Amniotic epithelial cell (primary cell): ENCODE measurements at regions not wholly inside any gene's neighbourhood (a gene's known extent, or its start where the extent isn't known, plus 50 kb on each side); places are given as distances from the start of the nearest gene placed in this dataset.

Experiments
- DNase-seq: peaks from one replicate; pipeline ENCODE4 v3.0.0-alpha.2; 2010; ENCODE audit warnings: low read depth

DNA sequence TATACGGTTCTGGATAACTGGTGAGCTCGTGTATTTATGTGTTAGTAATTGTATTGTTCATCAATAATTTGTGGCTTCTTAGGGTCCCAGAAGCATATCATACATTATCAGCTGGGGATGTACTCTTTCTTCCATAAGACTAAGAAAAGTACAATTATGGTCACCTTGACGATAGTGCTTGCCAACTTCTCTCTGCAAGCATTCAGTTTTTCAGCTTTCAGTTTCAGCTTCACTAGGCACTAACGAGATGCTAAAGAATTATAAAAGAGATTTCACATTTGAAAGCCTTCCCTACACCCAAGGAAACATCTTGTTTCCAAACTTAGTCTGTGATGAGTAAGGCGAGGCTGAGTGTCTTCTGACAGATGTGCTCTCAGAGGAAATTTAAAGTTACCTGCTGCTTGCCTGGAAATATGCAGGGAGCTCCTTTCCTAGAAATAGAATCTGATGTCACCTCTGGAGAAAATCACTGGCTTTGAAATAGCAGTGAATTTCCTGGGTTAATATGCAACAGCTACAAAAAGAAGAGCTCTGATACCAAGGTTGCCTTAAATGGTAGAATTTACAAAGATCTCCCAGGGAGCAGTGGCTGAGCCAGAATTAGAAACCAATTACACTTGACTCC lies 1419.9 kb upstream of the TMEM132C start:
- no peak for DNase-seq

DNA sequence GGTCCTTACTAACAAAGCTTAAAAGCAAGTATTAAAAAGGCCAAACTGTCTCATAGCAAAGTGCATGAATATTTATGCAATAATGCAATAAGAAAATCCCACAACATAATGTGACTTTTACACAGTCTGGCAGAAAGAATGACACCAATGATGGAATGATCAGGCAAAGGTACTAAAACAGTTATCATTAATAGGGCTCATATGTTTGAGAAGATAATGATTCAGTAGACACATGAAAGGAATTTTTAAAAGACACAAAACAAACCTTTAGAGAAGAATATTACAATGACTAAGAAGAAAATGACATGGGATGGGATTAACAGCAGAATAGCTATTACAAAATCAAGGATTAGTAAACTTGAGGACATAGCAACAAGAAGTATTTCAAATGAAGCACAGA lies 1411.2 kb upstream of the TMEM132C start:
- DNase-seq, result no peak

DNA sequence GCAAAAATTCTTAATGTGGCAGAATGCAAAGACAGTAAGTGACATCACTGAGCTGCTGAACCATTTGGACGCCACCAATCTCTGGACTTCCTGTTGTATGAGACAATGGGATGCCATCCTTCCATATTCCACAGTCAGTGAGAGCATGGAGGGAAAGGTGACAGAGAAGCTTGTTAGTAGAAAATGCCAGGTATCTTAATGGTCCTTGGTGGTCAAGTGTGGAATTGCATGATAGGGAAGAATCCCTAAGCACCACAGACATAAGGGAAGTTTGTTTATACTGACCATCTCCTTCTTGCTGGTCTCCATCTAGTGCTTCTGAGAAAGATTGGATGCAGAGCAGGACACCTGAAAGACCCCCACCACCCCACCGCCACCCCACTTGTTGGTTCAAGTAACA lies 1410.0 kb upstream of the TMEM132C start:
- no peak for DNase-seq

DNA sequence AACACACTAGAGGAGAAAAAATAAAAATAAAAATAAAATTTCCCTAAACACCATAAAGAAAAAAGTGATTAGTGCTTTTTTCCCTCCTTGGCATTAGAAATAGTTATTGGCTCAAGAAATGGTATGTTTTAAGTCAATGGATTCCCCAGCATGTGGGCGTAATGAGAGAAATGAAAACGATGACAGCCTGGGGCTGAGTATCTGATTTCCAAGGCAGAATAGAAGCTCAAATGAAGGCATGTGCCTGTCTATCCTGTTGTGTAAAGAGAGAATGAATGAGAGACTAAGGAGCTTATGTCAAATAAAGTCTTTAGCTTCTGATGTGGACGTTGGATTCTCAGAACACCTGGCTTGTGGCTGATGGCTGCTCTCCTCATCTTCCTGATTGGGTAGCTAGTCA lies 1408.4 kb upstream of the TMEM132C start:
- DNase-seq, result no peak

DNA sequence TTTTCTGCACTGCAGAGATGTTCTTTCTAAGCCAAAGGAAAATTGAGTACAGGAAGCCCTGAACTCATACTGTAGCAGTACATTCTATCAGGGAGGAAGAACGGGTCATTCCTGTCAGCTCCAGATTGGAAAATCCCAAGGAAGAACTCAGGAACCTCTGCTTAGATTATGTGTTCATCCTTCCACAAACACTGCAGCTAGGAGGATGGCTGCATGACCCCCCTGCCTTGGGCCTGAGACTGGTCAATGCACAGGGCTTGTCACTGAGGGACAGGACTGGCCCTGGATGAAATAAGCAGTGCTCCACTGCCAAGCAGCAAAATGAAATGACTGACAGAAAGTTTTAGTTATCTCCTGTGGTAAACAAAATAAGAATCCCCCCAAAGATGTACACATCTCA lies 1406.8 kb upstream of the TMEM132C start:
- no peak for DNase-seq

DNA sequence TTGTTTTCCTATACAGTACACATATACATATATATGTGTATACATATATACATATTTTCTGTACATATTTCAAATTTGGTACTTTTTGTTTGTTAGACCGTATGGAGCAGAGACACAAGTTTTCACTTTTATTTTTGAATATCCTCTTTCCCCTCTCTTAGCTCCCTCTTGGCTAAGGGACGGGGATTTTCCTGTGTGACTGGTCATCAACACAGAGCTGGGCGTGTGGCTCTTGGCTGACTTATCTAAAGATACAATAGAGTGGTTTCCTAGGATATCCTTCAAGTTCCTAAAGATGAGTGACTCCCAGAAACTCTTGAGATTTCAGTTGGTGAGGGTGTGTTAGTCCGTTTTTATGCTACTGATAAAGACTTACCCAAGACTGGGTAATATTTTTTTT lies 1404.5 kb upstream of the TMEM132C start:
- no peak for DNase-seq

DNA sequence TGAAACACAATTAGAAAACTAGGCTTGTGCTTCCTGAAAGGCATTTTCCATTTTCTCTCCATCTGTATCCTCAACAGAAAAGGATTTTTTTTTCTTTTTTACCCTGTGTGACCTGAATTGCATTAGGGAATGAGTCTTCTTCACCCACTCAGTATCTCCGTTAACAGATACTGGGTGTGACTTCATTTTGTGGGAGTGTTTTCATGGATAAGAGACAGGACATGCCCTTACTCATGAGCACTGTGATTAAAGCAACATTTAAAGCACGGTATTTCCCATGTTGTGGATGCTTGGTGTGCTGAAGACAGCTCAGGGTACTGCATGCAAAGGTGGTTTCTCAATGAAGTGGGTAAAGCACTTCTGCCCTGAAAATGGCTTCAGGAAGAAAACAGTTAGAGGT lies 1397.3 kb upstream of the TMEM132C start:
- DNase-seq, result no peak

DNA sequence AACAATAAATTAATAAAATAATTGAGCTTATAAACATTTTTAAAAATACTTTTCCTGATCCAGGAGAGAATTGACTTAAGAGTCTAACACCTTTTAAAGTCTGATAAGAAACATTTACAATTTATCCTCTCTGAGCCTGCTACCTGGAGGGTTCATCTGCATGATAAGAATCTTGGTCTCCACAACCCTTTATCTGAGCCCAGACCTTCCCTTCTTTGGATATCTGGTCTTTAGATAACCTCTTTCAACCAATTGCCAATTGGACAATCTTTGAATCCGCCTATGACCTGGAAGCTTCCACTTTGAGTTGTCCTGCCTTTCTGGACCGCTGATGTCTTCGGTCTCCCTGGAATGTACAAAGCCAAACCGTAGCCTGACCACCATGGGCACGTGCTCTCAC lies 1393.3 kb upstream of the TMEM132C start:
- no peak for DNase-seq

DNA sequence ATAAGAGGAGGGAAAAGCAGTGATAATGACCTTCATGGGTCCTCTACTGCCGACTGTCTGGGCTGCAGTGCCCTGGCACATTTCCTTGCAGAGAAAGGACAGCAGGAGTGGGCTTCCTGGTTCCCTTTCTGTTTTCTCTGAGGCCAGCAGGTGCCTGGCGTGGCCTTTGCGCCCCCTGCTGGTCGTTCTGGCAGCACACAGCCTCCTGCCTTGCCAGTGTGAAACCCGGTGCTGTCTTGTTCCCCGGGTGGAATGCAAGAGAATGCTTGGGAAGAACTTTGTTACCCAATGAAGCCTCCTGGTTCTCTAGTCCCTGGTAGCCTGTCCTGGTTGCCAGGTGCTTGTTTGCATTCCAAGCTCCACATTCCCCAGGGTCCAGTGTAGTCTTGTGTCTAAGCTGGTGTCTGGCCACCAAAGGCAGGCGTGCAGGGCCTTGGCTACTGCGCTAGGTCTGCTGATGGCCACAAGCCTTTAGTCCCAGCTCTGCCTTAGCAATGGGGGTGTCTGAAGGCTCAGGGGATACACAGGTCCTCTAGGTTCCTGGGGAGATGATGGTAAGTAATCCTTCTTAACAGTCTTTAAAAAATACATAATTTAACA lies 1392.4 kb upstream of the TMEM132C start:
- DNase-seq, result no peak

DNA sequence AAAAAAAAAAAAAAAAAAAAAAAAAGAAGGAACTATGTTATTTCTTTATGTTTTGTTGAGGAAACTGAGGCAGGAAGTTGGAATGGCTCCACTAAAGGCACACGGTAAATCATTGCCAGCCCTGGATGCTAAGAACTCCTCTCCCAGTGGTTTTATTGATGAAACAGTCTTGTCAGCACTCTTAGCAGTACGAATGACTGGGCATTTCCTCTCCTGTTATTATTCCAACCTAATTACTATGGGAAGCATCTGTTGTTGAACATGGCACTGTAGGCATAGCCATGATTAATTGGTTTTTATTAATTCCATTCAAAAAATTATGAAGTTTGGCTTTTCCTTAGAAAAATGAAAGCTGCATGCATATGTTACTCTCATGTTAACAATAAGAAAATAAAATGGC lies 1387.1 kb upstream of the TMEM132C start:
- DNase-seq, result no peak

DNA sequence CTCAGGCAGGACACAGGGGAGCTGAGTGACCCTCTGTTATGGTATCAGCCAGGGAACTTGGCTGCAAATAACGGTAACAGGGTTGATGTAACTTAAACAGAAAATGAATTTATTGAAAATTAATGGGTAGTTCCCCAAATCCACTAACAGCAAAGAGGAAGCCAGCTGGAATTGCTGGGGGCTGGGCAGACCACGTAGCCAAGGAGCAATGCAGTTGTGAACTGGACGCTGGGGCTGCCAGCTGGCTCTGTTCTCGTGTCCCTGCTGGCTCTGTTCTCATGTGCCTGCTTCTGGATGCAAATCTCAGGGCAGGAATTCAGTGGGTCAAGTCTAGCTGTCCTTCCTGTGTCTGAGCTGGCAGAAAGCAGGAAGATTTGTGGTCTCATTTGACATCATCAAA lies 1383.3 kb upstream of the TMEM132C start:
- DNase-seq, result no peak

DNA sequence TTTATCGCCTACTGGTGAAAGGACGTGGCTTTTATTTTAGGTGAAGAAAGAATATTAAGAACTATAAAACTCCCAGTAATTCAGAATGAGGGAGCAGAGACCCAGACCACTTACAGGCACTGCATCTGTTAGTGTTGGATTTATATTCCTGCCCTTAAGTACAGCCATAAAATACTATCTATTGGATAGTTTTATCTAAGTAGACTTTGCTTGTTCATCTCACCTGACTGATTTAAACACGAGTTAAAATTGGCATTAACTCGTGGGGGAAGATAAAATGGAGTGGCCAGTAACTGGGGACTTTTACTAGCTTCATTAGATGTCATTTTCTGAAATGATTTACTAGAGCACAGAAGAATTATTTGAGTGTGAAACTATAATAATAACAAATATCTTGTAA lies 1377.5 kb upstream of the TMEM132C start:
- DNase-seq, result no peak

DNA sequence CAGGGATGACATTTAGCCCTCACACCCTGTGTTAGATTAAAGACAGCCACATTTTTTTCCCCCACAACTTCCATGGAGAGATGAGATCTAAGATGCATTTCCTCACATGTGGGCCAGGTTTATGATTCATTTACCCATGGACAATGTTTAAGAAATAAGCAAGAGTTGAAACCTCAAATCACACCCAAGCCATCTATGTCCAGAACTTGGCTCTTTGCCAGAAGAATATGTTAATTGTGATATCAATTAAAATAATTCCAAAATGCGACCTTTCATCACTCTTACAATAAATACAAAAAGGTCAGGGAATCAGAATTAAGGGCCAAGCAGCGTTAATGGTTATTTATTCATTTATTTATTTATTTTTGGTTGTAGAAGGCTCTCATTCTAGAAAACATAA lies 1376.9 kb upstream of the TMEM132C start:
- DNase-seq, result no peak

DNA sequence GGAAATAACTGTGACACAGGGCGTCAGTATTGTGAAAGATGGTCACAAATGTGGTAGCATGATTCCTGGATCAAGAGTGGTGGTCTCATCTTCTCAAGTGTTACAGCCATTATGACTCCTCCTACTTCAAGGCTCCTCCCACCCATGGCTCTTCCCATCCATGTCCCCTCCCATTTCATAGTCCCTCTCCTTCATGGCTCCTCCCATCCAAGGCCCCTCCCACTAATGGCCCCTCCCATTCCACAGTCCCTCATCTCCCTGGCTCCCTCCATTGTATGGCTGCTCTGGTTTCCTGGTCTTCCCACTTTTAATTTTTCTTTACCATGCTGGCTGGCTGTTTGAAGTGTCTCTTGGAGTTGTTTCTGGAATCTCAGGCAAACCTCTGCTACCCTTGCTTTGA lies 1375.2 kb upstream of the TMEM132C start:
- DNase-seq, result no peak

DNA sequence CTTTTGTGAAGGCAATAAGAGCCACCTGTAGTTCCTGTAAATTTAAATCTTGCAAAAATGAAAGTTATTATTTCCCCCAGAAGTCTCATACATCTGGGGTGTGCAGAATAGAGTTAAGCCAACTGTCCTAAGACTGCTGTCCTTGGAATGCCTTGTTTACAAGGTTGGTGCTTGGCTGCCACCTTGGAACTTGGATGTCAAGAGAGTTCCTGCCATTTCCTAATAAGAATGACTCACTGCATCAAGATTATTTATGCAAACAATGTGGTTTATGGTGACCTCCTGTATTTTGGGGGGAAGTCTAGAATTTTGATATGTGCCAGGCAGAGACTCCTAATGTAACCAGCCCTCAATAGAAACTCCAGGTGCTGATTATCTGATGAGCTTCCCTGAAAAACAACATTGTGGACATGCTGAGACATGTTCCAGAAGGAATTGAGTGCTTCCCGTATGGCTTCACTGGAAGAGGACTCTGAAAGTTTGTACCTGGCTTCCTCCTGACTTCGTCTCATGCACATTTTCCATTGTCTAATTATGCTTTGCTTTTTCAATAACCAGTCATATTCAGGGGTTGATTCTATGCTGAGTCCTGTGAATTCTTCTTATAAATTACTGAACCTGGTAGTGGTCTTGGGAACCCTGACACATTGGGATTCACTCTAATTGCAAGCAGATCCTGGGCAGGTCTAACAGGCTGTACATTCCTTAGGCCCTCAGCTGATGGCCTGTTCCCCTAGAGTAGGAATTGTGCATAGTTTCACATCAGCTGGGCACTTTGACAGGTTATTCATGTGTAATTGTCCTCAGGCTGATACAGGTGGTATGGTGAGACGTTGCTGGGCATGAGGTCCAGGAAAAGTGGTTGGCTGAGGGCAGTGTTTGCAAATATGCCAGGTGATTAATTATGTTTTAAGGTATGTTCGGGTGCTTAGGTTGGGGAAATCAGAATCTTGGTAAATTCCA lies 1370.7 kb upstream of the TMEM132C start:
- DNase-seq, result no peak

DNA sequence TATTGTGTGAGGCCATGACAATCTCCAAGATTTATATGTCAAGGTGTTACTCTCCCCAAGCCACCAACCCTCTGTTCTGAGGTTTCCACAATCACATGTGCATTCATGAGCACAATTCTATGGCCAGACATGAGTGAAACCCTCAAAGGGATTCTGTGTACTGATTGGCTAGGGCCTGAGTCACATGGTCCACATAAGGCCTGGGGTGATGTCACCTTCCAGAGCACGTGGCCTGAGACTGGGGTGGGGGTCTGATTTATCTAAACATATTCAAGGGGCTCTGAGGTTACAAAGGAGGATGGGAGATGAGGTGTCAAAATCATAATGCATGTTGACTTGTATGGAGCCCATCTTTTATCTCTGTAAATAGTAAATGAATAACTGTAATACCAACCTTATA lies 1369.9 kb upstream of the TMEM132C start:
- no peak for DNase-seq

DNA sequence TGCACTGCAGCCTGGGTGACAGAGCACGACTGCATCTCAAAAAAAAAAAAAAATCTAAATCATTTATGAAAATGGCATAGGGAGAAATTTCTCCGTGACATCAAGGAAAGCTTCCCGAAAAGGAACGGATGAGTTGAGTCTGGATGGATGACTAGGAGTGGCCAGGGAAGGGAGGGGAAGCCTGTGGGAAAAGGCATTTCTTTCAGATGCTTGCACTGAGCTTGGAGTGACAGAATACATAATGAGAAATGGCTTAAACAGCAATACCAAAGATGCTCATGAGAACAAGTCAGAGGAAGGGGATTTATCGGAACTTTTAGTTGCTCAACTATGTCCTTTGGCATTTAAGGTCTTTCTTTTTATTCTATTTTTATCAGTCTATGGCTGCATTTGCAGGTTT lies 1369.2 kb upstream of the TMEM132C start:
- no peak for DNase-seq

DNA sequence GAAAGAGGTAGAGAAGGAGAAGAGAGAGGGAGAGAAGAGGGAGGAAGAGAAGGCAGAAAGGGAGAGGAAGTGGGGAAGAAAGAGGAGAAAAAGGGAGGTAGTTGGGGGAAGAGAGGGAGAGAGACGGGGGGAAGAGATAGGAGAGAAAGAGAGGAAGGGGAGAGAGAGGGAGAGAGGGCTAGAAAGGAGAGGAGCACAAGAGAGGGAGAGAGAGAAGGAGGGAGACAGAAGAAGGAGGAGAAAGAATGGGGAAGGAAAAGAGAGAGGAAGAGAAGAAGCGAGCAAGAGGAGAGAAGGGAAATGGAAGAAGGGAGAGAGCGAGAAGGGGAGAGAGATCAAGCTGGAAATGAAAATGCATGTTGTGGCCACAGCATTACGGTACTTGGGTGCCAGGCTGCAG lies 1368.4 kb upstream of the TMEM132C start:
- DNase-seq, result no peak

DNA sequence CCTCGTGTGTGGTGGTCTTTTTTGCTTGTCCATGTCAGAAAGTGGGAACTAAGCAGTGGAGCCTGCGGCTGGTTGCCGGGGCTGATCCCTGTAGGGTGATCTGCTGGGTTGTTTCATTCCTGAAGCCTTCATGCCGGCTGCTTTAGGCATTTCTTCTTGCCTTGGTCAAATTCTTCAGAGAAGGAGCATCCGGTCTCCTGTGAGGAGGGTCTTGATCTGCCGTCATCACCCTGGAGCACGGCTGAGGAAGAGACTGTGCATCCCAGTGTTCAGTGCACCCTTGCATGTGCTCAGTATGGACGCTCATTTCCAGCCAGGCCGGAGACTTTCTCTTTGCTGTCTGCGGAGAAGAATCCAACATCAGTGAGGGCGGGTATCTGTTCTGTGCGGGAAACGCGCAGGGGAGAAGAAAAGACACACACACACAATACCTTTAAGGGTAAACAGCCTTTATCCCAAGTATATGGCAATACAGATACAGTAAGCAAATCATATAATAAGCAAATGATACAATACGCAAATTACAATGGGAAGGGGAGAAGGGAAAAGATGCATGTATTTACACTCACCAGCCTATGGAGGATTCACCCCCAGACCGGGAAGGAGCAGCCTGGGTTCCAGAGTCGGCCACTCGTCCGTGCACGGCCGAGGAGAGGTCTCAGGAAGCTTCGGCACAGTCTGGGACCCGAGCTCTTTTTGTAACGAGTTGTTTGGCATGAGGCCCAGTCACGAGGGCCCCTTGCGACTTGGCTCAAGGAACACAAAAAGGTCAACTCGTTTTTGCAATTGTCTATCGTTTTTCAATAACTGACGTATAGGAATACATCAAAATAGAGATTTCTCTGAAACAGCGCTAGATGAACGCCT lies 1366.8 kb upstream of the TMEM132C start:
- DNase-seq, result no peak

DNA sequence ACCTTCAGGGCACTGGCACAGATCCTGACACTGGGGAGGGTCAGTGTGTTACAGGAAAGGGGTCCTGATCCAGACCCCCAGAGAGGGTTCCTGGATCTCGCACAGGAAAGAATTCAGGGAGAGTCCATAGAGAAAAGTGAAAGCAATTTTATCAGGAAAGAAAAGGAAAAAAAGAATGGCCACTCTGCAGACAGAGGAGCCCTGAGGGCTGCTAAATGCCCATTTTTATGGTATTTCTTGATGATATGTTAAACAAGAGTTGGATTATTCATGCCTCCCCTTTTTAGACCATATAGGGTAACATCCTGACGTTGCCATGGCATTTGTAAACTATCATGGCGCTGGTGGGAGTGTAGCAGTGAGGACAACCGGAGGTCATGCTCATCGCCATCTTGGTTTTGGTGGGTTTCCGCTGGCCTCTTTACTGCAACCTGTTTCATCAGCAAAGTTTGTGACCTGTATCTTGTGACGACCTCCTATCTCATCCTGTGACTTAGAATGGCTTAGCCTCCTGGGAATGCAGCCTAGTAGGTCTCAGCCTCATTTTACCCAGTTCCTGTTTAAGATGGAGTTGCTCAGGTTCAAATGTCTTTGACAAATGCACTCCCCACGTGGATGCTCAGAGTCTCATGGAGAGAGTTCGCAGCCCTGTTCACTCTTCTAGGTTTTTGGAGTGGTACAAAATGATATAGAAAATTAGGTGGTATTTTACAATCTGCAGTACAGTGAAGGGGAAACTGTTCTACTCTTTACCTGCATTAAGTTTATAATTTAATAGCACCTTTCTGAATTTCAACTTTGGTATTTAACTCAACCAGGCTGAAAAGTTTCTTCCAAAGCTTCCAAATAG lies 1363.7 kb upstream of the TMEM132C start:
- DNase-seq, result no peak

DNA sequence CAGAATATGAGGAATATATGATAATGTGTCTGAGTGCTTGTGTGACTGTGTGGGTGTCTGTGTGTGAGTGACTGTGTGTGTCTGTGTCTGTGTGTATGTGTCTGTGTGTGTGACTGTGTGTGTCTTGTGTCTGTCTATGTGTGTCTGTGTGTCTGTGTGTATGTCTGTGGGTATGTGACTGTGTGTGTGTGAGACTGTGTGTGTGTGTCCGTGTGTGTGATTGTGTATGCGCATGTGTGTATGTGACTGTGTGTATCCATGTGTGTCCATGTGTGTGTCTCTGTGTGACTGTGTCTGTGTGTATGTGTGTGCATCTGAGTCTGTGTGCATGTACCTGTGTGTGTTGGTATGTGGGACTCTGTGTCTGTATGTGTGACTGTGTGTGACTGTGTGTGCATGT lies 1361.2 kb upstream of the TMEM132C start:
- no peak for DNase-seq
